ENCODE measurements at regions not wholly inside any gene's neighbourhood (a gene's known extent, or its start where the extent isn't known, plus 50 kb on each side); places are given as distances from the start of the nearest gene placed in this dataset.

DNA sequence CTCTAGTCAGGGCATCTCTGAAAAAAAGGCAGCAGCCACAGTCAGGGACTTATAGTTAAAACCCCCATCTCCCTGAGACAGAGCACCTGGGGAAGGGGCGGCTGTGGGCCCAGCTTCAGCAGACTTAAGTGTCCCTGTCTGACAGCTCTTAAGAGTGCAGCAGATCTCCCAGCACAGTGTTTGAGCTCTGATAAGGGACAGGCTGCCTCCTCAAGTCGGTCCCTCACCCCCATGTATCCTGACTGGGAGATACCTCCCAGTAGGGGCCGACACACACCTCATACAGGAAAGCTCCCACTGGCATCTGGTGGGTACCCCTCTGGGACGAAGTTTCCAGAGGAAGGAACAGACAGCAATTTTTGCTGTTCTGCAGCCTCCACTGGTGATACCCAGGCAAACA, 129.0 kb downstream of the ANXA5 start:
- H3K4me2 ChIP-seq (ENCODE audit: insufficient read depth, low read length), result no peak overlapping the region
- ATAC-seq (ENCODE audit: insufficient read depth, low read depth), result no peak
- no peak overlapping the region for H3K27ac ChIP-seq (ENCODE audit: low read length)
- no peak for DNase-seq
- no peak overlapping the region for H3K4me3 ChIP-seq (ENCODE audit: low read depth in 1 of 2, low read length in 2 of 2)
- H3K4me1 ChIP-seq (ENCODE audit: insufficient read depth, low read length), result no peaks in the 10 kb centered on the region
- H2AFZ ChIP-seq (ENCODE audit: low read depth, low read length), result no peak overlapping the region
- no peaks in the 10 kb centered on the region for H4K20me1 ChIP-seq (ENCODE audit: insufficient read depth, low read length)
- TF ChIP-seq, protein P1, sequence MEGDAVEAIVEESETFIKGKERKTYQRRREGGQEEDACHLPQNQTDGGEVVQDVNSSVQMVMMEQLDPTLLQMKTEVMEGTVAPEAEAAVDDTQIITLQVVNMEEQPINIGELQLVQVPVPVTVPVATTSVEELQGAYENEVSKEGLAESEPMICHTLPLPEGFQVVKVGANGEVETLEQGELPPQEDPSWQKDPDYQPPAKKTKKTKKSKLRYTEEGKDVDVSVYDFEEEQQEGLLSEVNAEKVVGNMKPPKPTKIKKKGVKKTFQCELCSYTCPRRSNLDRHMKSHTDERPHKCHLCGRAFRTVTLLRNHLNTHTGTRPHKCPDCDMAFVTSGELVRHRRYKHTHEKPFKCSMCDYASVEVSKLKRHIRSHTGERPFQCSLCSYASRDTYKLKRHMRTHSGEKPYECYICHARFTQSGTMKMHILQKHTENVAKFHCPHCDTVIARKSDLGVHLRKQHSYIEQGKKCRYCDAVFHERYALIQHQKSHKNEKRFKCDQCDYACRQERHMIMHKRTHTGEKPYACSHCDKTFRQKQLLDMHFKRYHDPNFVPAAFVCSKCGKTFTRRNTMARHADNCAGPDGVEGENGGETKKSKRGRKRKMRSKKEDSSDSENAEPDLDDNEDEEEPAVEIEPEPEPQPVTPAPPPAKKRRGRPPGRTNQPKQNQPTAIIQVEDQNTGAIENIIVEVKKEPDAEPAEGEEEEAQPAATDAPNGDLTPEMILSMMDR (IDR thresholded peaks at IDR 0.05; ENCODE audit: borderline replicate concordance, extremely low read depth, low read length, poor library complexity, severe bottlenecking), result no peak
- TF ChIP-seq EZH2 (IDR thresholded peaks at IDR 0.05; ENCODE audit: borderline replicate concordance, low read depth, low read length, severe bottlenecking), result no peak
- no peaks in the 10 kb centered on the region for H3K27me3 ChIP-seq (ENCODE audit: insufficient read depth, low read length, poor library complexity)
- no peaks in the 10 kb centered on the region for H3K9me3 ChIP-seq (ENCODE audit: insufficient read depth, low read length, severe bottlenecking)
- H3K36me3 ChIP-seq (ENCODE audit: insufficient read depth, low read length), result no peaks in the 10 kb centered on the region
- no peak overlapping the region for H3K9ac ChIP-seq (ENCODE audit: low read depth, low read length)
- no peaks in the 10 kb centered on the region for H3K79me2 ChIP-seq (ENCODE audit: insufficient read depth, low read length)

DNA sequence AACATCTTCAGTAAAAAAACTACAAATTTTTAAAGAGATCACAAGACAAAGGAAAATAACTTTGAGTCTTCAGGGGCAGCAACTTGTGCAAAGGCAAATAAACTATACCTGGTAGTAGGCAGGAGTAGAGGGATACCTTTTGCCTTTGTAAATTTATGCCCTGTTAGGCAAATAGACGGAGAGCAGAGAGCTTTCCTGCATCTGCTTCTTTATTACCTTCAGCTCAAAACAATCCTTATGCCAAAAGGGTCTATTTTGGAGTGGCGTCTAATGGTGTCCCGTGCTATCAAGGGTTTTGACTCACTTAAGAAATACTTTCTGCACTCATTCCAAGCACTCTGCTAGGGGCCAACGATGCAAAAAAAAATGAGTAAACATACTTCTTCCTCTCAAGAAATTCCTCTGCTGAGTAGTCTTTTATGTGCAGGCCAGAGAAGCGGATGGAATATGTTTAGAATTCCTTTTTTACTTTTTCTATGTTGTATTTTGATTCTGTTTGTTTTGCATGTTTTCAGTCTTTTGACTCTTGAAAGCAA, 131.9 kb downstream of the ANXA5 start:
- no peak overlapping the region for H2AFZ ChIP-seq (ENCODE audit: low read depth, low read length)
- no peaks in the 10 kb centered on the region for H3K79me2 ChIP-seq (ENCODE audit: insufficient read depth, low read length)
- TF ChIP-seq, protein P1 (IDR thresholded peaks at IDR 0.05; ENCODE audit: borderline replicate concordance, extremely low read depth, low read length, poor library complexity, severe bottlenecking), result no peak
- no peak for TF ChIP-seq EZH2 (IDR thresholded peaks at IDR 0.05; ENCODE audit: borderline replicate concordance, low read depth, low read length, severe bottlenecking)
- H3K9me3 ChIP-seq (ENCODE audit: insufficient read depth, low read length, severe bottlenecking), result no peaks in the 10 kb centered on the region
- DNase-seq (no peak), ATAC-seq (ENCODE audit: insufficient read depth, low read depth) (no peak)
- H3K9ac ChIP-seq (ENCODE audit: low read depth, low read length), result no peak overlapping the region
- no peak overlapping the region for H3K4me2 ChIP-seq (ENCODE audit: insufficient read depth, low read length)
- H3K36me3 ChIP-seq (ENCODE audit: insufficient read depth, low read length), result no peaks in the 10 kb centered on the region
- no peaks in the 10 kb centered on the region for H4K20me1 ChIP-seq (ENCODE audit: insufficient read depth, low read length)
- no peak overlapping the region for H3K27ac ChIP-seq (ENCODE audit: low read length)
- H3K4me1 ChIP-seq (ENCODE audit: insufficient read depth, low read length), result no peaks in the 10 kb centered on the region
- H3K27me3 ChIP-seq (ENCODE audit: insufficient read depth, low read length, poor library complexity), result no peaks in the 10 kb centered on the region
- H3K4me3 ChIP-seq (ENCODE audit: low read depth in 1 of 2, low read length in 2 of 2), result no peak overlapping the region

DNA sequence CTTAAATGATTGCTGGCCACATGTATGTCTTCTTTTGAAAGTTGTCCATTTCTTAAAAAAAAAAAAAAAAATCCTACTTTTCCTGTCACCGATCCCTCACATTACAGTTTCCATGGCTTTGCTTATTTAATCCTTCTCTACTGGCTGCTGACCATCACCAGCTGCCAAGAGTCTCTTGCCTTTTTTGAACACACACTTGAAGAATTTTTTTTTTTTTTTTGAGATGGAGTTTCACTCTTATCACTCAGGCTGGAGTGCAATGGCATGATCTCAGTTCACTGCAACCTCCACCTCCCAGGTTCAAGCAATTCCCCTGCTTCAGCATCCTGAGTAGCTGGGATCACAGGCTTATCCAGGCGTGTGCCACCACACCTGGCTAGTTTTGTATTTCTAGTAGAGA, 134.0 kb downstream of the ANXA5 start:
- ATAC-seq (ENCODE audit: insufficient read depth, low read depth), result no peak
- no peak overlapping the region for H3K4me3 ChIP-seq (ENCODE audit: low read depth in 1 of 2, low read length in 2 of 2)
- no peak overlapping the region for H3K27ac ChIP-seq (ENCODE audit: low read length)
- H3K9ac ChIP-seq (ENCODE audit: low read depth, low read length), result no peak overlapping the region
- H3K79me2 ChIP-seq (ENCODE audit: insufficient read depth, low read length), result no peaks in the 10 kb centered on the region
- no peak for TF ChIP-seq EZH2 (IDR thresholded peaks at IDR 0.05; ENCODE audit: borderline replicate concordance, low read depth, low read length, severe bottlenecking)
- TF ChIP-seq, protein P1 (IDR thresholded peaks at IDR 0.05; ENCODE audit: borderline replicate concordance, extremely low read depth, low read length, poor library complexity, severe bottlenecking), result no peak
- DNase-seq, result no peak
- no peaks in the 10 kb centered on the region for H3K4me1 ChIP-seq (ENCODE audit: insufficient read depth, low read length)
- H4K20me1 ChIP-seq (ENCODE audit: insufficient read depth, low read length), result no peaks in the 10 kb centered on the region
- H3K36me3 ChIP-seq (ENCODE audit: insufficient read depth, low read length), result no peaks in the 10 kb centered on the region
- no peaks in the 10 kb centered on the region for H3K27me3 ChIP-seq (ENCODE audit: insufficient read depth, low read length, poor library complexity)
- no peaks in the 10 kb centered on the region for H3K9me3 ChIP-seq (ENCODE audit: insufficient read depth, low read length, severe bottlenecking)
- H3K4me2 ChIP-seq (ENCODE audit: insufficient read depth, low read length), result no peak overlapping the region
- H2AFZ ChIP-seq (ENCODE audit: low read depth, low read length), result no peak overlapping the region
